ENCODE measurements at regions not wholly inside any gene's neighbourhood (a gene's known extent, or its start where the extent isn't known, plus 50 kb on each side); places are given as distances from the start of the nearest gene placed in this dataset.
A peak's percentile ranks its signal among the peaks of the same experiment; 100 is the strongest.

GRCh38 chr20:12023194-12023795 lies 105.6 kb downstream of the BTBD3 start:
- DNase-seq: no peak

DNA sequence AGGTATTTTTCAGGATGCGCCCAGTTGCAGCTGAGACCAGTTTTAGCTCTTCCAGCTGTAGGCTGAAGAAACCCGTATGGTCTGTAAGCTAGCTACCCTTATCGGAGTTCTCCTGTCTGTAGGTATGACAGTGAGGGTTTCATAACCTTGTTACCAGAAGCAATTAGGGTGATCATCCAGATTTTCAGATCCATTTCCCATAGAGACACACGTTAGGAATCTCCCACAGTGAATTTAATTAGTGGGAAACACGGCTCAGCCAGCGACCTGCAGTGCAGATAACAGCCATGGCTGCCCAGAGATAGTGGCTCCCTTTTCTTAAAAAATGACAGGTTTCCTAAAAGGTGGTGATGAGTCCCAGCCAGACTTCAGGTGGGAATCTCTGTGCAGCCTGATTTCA lies 111.1 kb downstream of the BTBD3 start:
- no peak for DNase-seq

DNA sequence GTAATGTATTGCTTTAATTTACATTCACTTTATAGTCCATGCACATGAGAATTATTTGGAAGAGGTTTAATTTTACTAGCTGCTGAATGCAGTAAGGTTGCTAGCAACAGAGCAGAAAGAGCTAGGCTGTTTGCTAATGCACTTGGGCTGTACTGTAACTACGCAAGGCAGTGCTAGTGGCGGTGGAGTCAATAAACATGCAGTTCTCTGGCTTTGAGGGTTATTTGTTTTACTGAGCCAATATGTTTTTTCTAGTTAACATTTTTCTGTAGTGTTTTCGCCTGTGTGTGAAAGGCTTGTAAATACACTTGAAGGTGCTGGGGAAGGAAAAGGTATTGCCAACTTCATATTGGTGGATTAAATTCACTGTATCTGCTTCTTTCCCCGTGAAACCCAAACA lies 112.8 kb downstream of the BTBD3 start:
- DNase-seq: peak; percentile 14

GRCh38 chr20:12036142-12036541 lies 118.4 kb downstream of the BTBD3 start:
- DNase-seq: no peak

GRCh38 chr20:12037521-12037920 lies 119.8 kb downstream of the BTBD3 start:
- DNase-seq: no peak

DNA sequence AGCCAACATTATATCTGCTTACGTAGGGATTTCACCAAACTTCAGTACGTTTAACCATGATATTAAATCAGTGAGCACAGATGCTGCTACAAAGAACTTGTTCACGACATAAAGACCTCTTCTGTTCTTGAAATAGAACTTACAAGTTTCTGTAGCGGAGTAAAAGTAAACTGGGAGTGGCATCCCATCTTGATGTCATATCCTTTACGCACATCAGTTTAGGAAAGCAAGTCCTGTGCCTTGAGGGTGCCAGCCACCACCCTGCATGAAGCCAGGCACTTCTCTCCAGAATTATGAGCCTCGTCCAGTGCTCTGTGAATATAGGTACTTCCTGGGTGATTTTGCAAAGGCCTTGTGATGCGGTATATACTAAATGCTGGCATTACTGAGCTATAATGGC lies 122.6 kb downstream of the BTBD3 start:
- DNase-seq: no peak

DNA sequence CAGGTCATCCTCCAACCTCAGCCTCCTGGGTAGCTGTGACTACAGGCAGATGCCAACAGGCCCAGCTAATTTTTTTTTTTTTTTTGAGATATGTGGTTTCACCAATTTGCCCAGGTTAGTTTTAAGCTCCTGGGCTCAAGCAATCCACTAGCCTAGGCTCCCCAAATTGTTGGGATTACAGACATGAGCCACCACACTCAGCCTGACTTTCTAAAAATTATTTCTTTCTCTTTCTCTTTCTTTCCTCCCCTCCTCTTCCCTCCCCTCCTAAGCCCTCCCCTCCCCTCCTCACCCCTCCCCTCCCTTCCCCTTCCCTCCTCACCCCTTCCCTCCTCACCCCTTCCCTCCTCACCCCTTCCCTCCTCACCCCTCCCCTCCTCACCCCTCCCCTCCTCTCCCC lies 127.3 kb downstream of the BTBD3 start:
- no peak for DNase-seq

- no peak for DNase-seq
Observed at GRCh38 chr20:12047838-12048432, 130.2 kb downstream of the BTBD3 start.

DNA sequence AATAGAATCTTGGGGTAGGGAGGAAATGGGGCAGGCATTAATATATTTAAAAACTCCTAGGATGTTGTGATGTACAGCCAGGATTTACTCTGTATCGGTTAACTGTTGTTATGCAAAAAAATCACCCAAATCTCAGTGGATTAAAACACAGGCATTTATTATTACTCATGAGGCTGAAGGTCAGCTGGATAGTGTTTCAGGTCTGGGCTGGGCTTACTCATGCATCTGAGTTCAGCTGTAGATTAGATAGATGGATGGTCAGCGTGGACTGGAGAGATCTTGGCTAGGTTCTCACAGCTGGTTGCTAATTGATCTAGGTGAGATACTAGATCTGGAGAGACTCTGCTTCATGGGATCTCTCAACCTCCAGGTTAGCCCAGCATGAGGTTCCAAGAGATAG lies 131.4 kb downstream of the BTBD3 start:
- no peak for DNase-seq

GRCh38 chr20:12051206-12052163 lies 133.8 kb downstream of the BTBD3 start:
- DNase-seq: no peak

GRCh38 chr20:12053353-12053752 lies 135.7 kb downstream of the BTBD3 start:
- DNase-seq: no peak

- DNase-seq: no peak
Observed at GRCh38 chr20:12054556-12054955, 136.9 kb downstream of the BTBD3 start.

DNA sequence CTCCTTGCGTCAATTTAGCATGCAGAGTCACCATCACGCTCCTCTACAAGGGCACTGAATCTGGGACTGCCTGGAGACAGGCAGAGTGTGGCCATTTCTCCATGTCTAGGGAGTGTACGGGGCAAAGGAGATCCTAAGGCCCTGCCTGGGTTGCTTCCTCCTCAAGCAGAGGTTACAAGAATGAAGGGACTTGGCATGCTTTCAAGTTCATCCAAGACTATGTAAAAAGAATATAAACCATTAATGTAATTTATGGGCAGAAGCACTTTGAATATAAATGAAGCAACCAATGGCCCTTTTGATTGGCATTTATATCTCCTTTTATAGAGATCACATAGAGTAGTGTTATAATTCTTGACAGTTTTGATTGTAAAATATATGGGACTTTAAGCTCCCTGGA lies 137.5 kb downstream of the BTBD3 start:
- no peak for DNase-seq

DNA sequence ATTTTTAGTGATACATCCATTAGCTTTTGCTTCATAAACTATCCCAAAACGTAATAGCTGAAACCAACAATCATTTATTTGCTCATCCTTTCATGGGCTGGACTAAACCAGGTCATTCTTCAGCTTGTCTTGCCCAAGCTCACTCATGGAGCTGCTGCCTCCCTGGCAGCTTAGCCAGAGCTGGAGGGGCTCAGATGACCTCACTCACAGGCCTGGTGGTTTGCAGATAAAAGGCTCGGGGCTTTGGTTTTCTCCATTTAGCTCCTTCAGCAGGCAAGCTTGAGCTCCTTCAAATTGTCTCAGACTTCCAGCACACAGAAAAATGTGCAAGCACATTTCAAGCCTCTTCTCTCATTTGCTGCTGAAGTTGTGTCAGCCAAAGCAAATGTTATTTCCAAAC lies 139.1 kb downstream of the BTBD3 start:
- peak; percentile 12 for DNase-seq

DNA sequence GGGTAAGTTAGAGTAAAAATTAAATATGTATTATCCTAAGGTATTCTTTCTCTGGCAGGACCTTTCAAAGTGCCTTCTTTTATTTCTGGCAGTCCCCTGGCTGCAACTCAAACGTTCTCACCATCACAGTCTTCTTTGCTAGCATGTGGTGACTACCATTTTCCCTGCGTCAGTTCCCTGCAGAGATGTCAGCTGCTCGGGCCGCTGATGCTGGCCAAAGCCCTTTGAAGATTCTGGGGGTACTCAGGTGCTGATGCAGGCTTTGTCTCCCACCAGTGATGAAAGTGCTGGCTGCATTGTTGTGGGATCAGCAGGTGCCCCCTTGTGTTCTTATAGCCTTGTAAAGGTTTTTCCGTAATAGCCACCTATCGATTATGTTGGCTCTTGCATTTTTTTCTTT lies 140.1 kb downstream of the BTBD3 start:
- no peak for DNase-seq

- DNase-seq: peak; percentile 15
Observed at GRCh38 chr20:12058216-12058615, 140.5 kb downstream of the BTBD3 start.

DNA sequence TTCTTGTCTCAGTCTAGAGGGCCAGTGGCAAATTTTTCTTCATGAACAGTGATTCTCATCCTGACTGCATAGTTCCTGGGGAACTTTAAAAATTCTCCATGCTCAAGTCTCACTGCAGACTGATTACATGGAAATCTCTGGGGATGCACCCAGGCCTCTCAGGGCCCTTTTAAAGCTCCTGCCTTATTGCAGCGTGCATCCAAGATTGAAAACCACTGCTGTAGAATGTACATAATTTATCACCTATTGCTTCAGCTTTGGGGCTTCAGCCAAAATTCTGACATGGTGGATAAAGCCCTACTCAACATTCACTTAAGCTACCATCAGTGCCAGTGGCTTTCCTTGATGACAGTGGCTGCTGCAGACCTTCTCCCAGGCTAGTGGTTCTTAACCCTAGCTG lies 143.8 kb downstream of the BTBD3 start:
- no peak for DNase-seq

GRCh38 chr20:12063106-12063684 lies 145.5 kb downstream of the BTBD3 start:
- no peak for DNase-seq

GRCh38 chr20:12064540-12064939 lies 146.8 kb downstream of the BTBD3 start:
- DNase-seq: no peak

DNA sequence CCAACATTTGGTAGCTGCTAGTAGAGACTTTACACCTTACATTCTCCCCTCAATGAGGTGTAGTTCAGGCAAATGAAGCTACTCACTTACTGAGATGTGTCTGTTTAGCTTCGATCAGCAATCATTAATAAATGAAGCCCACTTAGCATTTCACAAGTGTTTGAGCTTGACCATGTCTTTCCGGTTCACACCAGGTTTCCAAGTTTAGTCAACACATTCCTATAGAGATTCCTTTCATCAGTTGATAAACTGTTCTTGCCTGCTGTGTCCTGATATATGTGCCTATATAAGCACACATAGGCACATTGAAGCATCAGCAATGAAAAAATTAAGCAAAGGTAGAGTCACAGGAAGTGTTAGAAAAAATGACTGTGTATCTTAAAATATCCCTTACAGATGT lies 150.0 kb downstream of the BTBD3 start:
- DNase-seq: no peak

DNA sequence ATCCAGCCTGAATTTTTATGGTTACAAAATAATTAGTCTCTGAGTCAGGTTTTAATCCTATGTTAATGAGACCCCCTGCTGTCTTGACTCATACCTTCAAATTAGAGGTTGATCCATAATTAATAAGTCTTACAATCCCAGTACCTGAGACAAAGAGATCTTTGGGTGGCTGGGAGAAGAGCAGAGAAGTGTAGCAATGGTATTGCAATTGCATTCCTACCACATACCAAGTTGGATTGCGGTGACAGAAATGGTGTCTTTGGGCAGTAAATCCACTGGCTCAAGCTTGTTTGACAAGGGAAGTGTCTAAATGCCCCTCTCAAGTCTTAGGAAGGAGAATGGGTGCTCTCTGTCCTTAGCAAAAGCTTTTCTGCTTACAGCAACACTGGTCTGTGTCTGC lies 150.4 kb downstream of the BTBD3 start:
- DNase-seq: peak; percentile 24

DNA sequence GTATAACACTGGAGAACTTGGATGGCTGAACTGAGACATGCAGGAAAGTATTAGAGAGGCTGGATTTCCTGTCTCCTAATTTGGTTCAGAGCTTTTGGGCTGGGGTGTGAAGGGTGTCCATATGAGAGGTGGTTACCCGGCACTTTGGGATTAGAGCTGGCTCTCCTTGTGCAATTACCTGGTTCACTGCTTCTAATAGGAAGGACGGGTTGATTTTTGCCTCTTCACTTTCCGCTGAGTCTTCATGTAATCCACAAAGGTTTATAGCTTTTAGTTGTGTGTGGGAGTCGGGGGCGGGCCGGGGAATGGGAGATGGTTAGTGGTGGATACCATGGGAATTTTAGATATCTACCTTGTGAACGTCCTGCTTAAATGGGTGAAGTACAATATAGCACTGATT lies 151.5 kb downstream of the BTBD3 start:
- no peak for DNase-seq

DNA sequence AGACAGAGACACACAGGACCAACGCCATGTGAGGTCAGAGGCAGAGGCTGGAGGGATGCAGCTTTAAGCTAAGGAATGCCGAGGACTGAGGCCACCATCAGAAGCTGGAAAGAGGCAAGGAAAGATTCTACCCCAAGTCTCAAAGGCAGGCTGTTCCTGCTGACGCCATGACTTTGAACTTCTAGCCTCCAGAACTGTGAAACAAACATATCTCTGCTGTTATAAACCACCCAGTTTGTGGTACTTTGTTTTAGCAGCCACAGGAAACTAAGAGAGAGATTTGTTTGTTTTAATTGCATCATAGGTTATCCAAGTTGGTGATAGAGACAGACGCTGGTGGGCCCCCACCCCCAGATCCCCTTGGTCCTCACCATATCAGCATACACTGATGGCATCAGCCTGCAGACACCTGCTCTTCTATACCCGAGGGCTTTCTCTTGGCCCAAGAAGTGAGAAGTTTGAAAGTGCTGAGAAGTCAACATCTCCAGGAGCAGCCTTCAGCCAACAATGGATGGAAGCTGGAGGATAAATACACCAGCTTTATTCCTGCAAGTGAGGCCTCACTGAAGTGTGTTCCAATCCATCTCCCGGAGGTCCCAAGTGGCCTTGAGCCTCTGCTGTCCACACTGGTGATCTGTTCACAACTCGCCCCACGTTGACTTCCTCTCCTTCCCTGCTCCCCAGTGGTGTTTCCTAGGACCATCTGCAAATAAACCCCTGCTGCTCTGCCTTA lies 154.7 kb downstream of the BTBD3 start:
- DNase-seq: no peak

Data from eye (tissue), 1 donor.